GM23338 (cell line): ENCODE measurements at regions not wholly inside any gene's neighbourhood (a gene's known extent, or its start where the extent isn't known, plus 50 kb on each side); places are given as distances from the start of the nearest gene placed in this dataset.

Source experiments
- ATAC-seq: fragments of 200-7000 bp; cut with Tn5 transposase; 3 replicates; pipeline ENCODE4 v1.9.1; 2020
- DNase-seq: peaks from one replicate; pipeline ENCODE4 v3.0.0-alpha.2; 2015; ENCODE audit warnings: low spot score
- H2AFZ ChIP-seq: fragments of 200-600 bp; sonication (generic); 2 replicates; pipeline ENCODE4 v1.8.0; 2016; ENCODE audit warnings: antibody characterized with exemption, mild to moderate bottlenecking, moderate library complexity
- H3F3A ChIP-seq: fragments of 200-600 bp; sonication (generic); replicated peaks from 2 replicates; pipeline ENCODE4 v1.8.0; 2017; ENCODE audit warnings: antibody characterized with exemption, mixed run types, low read depth
- H3K27ac ChIP-seq: fragments of 200-600 bp; sonication (generic); 2 replicates; pipeline ENCODE4 v1.6.1; 2016; ENCODE audit warnings: low read depth
- H3K27me3 ChIP-seq: fragments of 200-600 bp; sonication (generic); 2 replicates; pipeline ENCODE4 v1.8.0; 2016; ENCODE audit warnings: mild to moderate bottlenecking, mixed run types, moderate library complexity; ENCODE audit not compliant: insufficient read depth
- H3K36me3 ChIP-seq: fragments of 200-600 bp; sonication (generic); 2 replicates; pipeline ENCODE4 v1.8.0; 2016; ENCODE audit warnings: mild to moderate bottlenecking; ENCODE audit not compliant: insufficient read depth
- H3K4me1 ChIP-seq: fragments of 200-600 bp; sonication (generic); 2 replicates; pipeline ENCODE4 v1.8.0; 2016; ENCODE audit warnings: mild to moderate bottlenecking, moderate library complexity; ENCODE audit not compliant: insufficient read depth
- H3K4me2 ChIP-seq: fragments of 200-600 bp; sonication (generic); 2 replicates; pipeline ENCODE4 v1.7.1; 2017; ENCODE audit warnings: mixed run types
- H3K4me3 ChIP-seq: fragments of 200-600 bp; sonication (generic); 2 replicates; pipeline ENCODE4 v1.6.1; 2016; ENCODE audit warnings: mixed run types
- H3K79me2 ChIP-seq: fragments of 200-600 bp; sonication (generic); replicated peaks from 2 replicates; pipeline ENCODE4 v1.8.0; 2017; ENCODE audit warnings: mild to moderate bottlenecking; ENCODE audit not compliant: insufficient read depth
- H3K9me2 ChIP-seq: fragments of 200-600 bp; sonication (generic); 2 replicates; pipeline ENCODE4 v1.8.0; 2017; ENCODE audit not compliant: insufficient read depth
- H4K20me1 ChIP-seq: fragments of 200-600 bp; sonication (generic); replicated peaks from 2 replicates; pipeline ENCODE4 v1.8.0; 2017; ENCODE audit warnings: mild to moderate bottlenecking; ENCODE audit not compliant: insufficient read depth
- H3K27ac Mint-ChIP-seq: 2 replicates; pipeline ENCODE4 v1.8.0; 2020; ENCODE audit warnings: inconsistent platforms, mild to moderate bottlenecking, moderate library complexity, mixed read lengths
- H3K27me3 Mint-ChIP-seq: 3 replicates; pipeline ENCODE4 v1.8.0; 2022; ENCODE audit warnings: low read depth, mild to moderate bottlenecking, moderate library complexity, mixed read lengths, inconsistent platforms; ENCODE audit not compliant: insufficient read depth, poor library complexity
- H3K36me3 Mint-ChIP-seq: 3 replicates; pipeline ENCODE4 v1.8.0; 2021; ENCODE audit warnings: low read depth, mild to moderate bottlenecking, inconsistent platforms, moderate library complexity, mixed read lengths
- H3K4me1 Mint-ChIP-seq: 3 replicates; pipeline ENCODE4 v1.8.0; 2020; ENCODE audit warnings: mild to moderate bottlenecking, inconsistent platforms, mixed read lengths
- H3K4me3 Mint-ChIP-seq: 3 replicates; pipeline ENCODE4 v1.8.0; 2021; ENCODE audit warnings: moderate library complexity, mild to moderate bottlenecking, inconsistent platforms, mixed read lengths
- H3K9me3 Mint-ChIP-seq: 3 replicates; pipeline ENCODE4 v1.8.0; 2020; ENCODE audit warnings: moderate library complexity, mild to moderate bottlenecking, inconsistent platforms, mixed read lengths
- CREB1 ChIP-seq: fragments of 250-450 bp; sonication (Bioruptor Pico); IDR thresholded peaks from 2 replicates; pipeline ENCODE4 v1.5.0; 2020; ENCODE audit warnings: low read depth, mild to moderate bottlenecking, moderate library complexity
- ETS1 ChIP-seq: IDR thresholded peaks from 2 replicates; pipeline ENCODE4 v1.6.1; 2016; ENCODE audit warnings: antibody characterized with exemption
- EZH2 ChIP-seq: fragments of 200-600 bp; sonication (generic); IDR thresholded peaks from one replicate; pipeline ENCODE4 v1.8.0; 2017; ENCODE audit warnings: antibody characterized with exemption, mild to moderate bottlenecking, low read depth; ENCODE audit not compliant: unreplicated experiment
- EZH2phosphoT487 ChIP-seq: fragments of 200-600 bp; sonication (generic); IDR thresholded peaks from one replicate; pipeline ENCODE4 v1.8.1; 2018; ENCODE audit warnings: antibody characterized with exemption; ENCODE audit not compliant: unreplicated experiment
- JUNB ChIP-seq: IDR thresholded peaks from one replicate; pipeline ENCODE4 v1.6.1; 2016; ENCODE audit warnings: antibody characterized with exemption; ENCODE audit not compliant: unreplicated experiment
- POLR2AphosphoS5 ChIP-seq: IDR thresholded peaks from 2 replicates; pipeline ENCODE4 v1.6.1; 2016; ENCODE audit warnings: antibody characterized with exemption, low read depth
- STAT1 ChIP-seq: IDR thresholded peaks from one replicate; pipeline ENCODE4 v1.6.1; 2016; ENCODE audit warnings: antibody characterized with exemption; ENCODE audit not compliant: unreplicated experiment
- ZNF114 ChIP-seq: fragments of 250-450 bp; sonication (Bioruptor Pico); IDR thresholded peaks from 2 replicates; pipeline ENCODE4 v1.5.0; 2020; ENCODE audit warnings: mild to moderate bottlenecking, moderate library complexity
- ZNF331 ChIP-seq: fragments of 250-450 bp; sonication (Bioruptor Pico); IDR thresholded peaks from 2 replicates; pipeline ENCODE4 v1.5.0; 2020; ENCODE audit warnings: low read depth, mild to moderate bottlenecking, moderate library complexity
- ZNF462 ChIP-seq: fragments of 250-450 bp; sonication (Bioruptor Pico); IDR thresholded peaks from 2 replicates; pipeline ENCODE4 v1.5.0; 2020; ENCODE audit warnings: mild to moderate bottlenecking, moderate library complexity
- TF ChIP-seq, protein P1 (sequence below), 2 experiments: fragments of 200-600 bp in 1 of 2; sonication (generic) in 1 of 2; conservative IDR thresholded peaks; 2 replicates each; pipeline versions ENCODE4 v1.5.1 to v1.6.1; 2016 to 2017; ENCODE audit warnings: antibody characterized with exemption in 2 of 2, low read depth in 2 of 2, mild to moderate bottlenecking in 2 of 2, moderate library complexity in 1 of 2
- TF ChIP-seq, protein P2 (sequence below): IDR thresholded peaks from one replicate; pipeline ENCODE4 v1.6.1; 2018; ENCODE audit warnings: antibody characterized with exemption; ENCODE audit not compliant: unreplicated experiment

GRCh38 chr5:168006456-168007130 lies 284.9 kb upstream of the WWC1 start (continued):
- TF ChIP-seq, protein P1, sequence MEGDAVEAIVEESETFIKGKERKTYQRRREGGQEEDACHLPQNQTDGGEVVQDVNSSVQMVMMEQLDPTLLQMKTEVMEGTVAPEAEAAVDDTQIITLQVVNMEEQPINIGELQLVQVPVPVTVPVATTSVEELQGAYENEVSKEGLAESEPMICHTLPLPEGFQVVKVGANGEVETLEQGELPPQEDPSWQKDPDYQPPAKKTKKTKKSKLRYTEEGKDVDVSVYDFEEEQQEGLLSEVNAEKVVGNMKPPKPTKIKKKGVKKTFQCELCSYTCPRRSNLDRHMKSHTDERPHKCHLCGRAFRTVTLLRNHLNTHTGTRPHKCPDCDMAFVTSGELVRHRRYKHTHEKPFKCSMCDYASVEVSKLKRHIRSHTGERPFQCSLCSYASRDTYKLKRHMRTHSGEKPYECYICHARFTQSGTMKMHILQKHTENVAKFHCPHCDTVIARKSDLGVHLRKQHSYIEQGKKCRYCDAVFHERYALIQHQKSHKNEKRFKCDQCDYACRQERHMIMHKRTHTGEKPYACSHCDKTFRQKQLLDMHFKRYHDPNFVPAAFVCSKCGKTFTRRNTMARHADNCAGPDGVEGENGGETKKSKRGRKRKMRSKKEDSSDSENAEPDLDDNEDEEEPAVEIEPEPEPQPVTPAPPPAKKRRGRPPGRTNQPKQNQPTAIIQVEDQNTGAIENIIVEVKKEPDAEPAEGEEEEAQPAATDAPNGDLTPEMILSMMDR (conservative IDR thresholded peaks at IDR 0.05; ENCODE audit: low read depth in 2 of 2) = no peak

DNA sequence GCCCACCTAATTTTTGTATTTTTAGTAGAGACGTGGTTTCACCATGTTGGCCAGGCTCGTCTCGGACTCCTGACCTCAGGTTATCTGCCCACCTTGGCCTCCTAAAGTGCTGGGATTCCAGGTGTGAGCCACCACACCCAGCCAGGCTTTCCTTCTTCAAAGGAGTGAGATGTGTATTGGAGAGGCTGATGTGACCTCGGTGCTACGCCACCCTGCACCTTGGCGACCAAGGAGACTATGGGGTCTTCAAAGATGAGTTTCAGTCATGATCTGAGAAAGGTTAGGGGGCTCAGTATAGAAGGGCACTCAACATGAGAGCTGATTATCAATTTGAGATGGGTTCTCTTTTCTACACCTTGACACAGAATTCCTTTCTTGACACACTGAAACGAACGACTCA lies 284.2 kb upstream of the WWC1 start:
- no peak overlapping the region for H3K4me3 Mint-ChIP-seq
- Histone ChIP-seq H3K9me2 (peaks cover 6% of the 10 kb centered on the region; the same call in 1 of the 2 replicates), H3K4me2 (no peak overlapping the region), H3F3A (no peaks in the 10 kb centered on the region), H3K36me3 (no peaks in the 10 kb centered on the region), H3K4me1 (no peaks in the 10 kb centered on the region), H2AFZ (no peak overlapping the region), H3K27me3 (no peaks in the 10 kb centered on the region), H3K4me3 (no peak overlapping the region), H4K20me1 (no peaks in the 10 kb centered on the region), H3K27ac (no peak overlapping the region), H3K79me2 (no peaks in the 10 kb centered on the region)
- DNase-seq (no peak), ATAC-seq (no peak)
- H3K9me3 Mint-ChIP-seq = no peaks in the 10 kb centered on the region
- H3K27ac Mint-ChIP-seq = no peak overlapping the region
- H3K4me1 Mint-ChIP-seq = peaks cover 6% of the 10 kb centered on the region; the same call in 2 of the 3 replicates
- H3K36me3 Mint-ChIP-seq = no peaks in the 10 kb centered on the region
- peaks cover 2% of the 10 kb centered on the region for H3K27me3 Mint-ChIP-seq
- TF ChIP-seq POLR2AphosphoS5 (no peak), EZH2phosphoT487 (no peak), CREB1 (CRISPR knock-in tag) (no peak), ETS1 (no peak), EZH2 (no peak), STAT1 (no peak), ZNF331 (no peak), ZNF462 (CRISPR knock-in tag) (no peak), ZNF114 (CRISPR knock-in tag) (no peak), JUNB (no peak)
- TF ChIP-seq, protein P2, sequence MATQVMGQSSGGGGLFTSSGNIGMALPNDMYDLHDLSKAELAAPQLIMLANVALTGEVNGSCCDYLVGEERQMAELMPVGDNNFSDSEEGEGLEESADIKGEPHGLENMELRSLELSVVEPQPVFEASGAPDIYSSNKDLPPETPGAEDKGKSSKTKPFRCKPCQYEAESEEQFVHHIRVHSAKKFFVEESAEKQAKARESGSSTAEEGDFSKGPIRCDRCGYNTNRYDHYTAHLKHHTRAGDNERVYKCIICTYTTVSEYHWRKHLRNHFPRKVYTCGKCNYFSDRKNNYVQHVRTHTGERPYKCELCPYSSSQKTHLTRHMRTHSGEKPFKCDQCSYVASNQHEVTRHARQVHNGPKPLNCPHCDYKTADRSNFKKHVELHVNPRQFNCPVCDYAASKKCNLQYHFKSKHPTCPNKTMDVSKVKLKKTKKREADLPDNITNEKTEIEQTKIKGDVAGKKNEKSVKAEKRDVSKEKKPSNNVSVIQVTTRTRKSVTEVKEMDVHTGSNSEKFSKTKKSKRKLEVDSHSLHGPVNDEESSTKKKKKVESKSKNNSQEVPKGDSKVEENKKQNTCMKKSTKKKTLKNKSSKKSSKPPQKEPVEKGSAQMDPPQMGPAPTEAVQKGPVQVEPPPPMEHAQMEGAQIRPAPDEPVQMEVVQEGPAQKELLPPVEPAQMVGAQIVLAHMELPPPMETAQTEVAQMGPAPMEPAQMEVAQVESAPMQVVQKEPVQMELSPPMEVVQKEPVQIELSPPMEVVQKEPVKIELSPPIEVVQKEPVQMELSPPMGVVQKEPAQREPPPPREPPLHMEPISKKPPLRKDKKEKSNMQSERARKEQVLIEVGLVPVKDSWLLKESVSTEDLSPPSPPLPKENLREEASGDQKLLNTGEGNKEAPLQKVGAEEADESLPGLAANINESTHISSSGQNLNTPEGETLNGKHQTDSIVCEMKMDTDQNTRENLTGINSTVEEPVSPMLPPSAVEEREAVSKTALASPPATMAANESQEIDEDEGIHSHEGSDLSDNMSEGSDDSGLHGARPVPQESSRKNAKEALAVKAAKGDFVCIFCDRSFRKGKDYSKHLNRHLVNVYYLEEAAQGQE = no peak
